Smooth muscle cell (in vitro differentiated cells): ENCODE measurements at regions not wholly inside any gene's neighbourhood (a gene's known extent, or its start where the extent isn't known, plus 50 kb on each side); places are given as distances from the start of the nearest gene placed in this dataset.

Experiments
- DNase-seq: peaks from one replicate; lab custom pipeline; 2025; ENCODE audit not compliant: unreplicated experiment; lab: John Stamatoyannopoulos, UW
- H2AFZ ChIP-seq: fragments of 200-600 bp; sonication (generic); 2 replicates; pipeline ENCODE4 v1.6.0; 2016; ENCODE audit warnings: antibody characterized with exemption, low read depth, mild to moderate bottlenecking
- H3F3A ChIP-seq: fragments of 200-600 bp; sonication (generic); 2 replicates; pipeline ENCODE4 v1.6.0; 2017; ENCODE audit warnings: antibody characterized with exemption, low read depth
- H3K27ac ChIP-seq: fragments of 200-600 bp; sonication (generic); 2 replicates; pipeline ENCODE4 v1.5.1; 2016; ENCODE audit warnings: low read depth, mild to moderate bottlenecking
- H3K27me3 ChIP-seq: fragments of 200-600 bp; sonication (generic); 2 replicates; pipeline ENCODE4 v1.6.1; 2016; ENCODE audit warnings: low read depth, mild to moderate bottlenecking
- H3K36me3 ChIP-seq: fragments of 200-600 bp; sonication (generic); 2 replicates; pipeline ENCODE4 v1.5.1; 2016; ENCODE audit warnings: low read depth
- H3K4me1 ChIP-seq: fragments of 200-600 bp; sonication (generic); 2 replicates; pipeline ENCODE4 v1.5.1; 2016; ENCODE audit warnings: low read depth
- H3K4me2 ChIP-seq: fragments of 200-600 bp; sonication (generic); 2 replicates; pipeline ENCODE4 v1.6.0; 2016; ENCODE audit warnings: mild to moderate bottlenecking
- H3K4me3 ChIP-seq: fragments of 200-600 bp; sonication (generic); 2 replicates; pipeline ENCODE4 v1.5.1; 2016; ENCODE audit warnings: mild to moderate bottlenecking
- H3K79me2 ChIP-seq: fragments of 200-600 bp; sonication (generic); 2 replicates; pipeline ENCODE4 v1.6.0; 2016; ENCODE audit warnings: low read depth, mild to moderate bottlenecking
- H3K9ac ChIP-seq: fragments of 200-600 bp; sonication (generic); 2 replicates; pipeline ENCODE4 v1.6.0; 2016; ENCODE audit warnings: low read depth
- H3K9me3 ChIP-seq: fragments of 200-600 bp; sonication (generic); replicated peaks from 2 replicates; pipeline ENCODE4 v1.5.1; 2016; ENCODE audit warnings: low read depth
- H4K20me1 ChIP-seq: fragments of 200-600 bp; sonication (generic); 2 replicates; pipeline ENCODE4 v1.6.0; 2016; ENCODE audit warnings: low read depth
- WGBS: methylation state at CpG from one replicate; pipeline ENCODE4 v1.1.7; 2016; ENCODE audit warnings: low lambda C conversion rate; 5-methylcytosine and 5-hydroxymethylcytosine counted together
- TF ChIP-seq, protein P1 (sequence below): fragments of 200-600 bp; sonication (generic); IDR thresholded peaks from 2 replicates; pipeline ENCODE4 v1.5.1; 2017; ENCODE audit warnings: borderline replicate concordance, mild to moderate bottlenecking, antibody characterized with exemption; ENCODE audit not compliant: insufficient read depth, poor library complexity, severe bottlenecking

DNA sequence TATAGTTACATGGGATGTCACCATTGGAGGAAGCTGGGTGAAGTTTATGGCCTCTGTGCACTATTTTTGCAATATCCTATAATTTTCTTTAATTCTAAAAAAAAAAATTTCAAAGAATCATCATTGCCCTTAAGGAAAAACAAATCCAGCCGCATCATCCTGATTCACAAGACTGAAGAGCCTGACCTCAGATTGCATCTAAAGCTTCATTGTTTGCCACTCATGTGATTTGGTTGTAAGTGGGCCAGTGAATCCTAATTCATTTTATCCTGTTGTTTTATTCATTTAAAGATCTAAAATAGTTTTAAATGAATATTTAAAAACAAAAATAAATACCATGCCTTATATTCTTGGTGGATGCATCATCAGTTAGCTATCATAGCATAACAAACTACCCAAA, 504.5 kb downstream of the TBC1D4 start:
- no peak for DNase-seq
- Histone ChIP-seq H3K79me2 (no peaks in the 10 kb centered on the region), H3K9ac (no peak overlapping the region), H4K20me1 (no peaks in the 10 kb centered on the region), H2AFZ (no peak overlapping the region), H3K4me2 (no peak overlapping the region), H3K27ac (no peak overlapping the region), H3K27me3 (peaks cover 4% of the 10 kb centered on the region), H3K4me1 (no peaks in the 10 kb centered on the region), H3K4me3 (no peak overlapping the region), H3F3A (no peaks in the 10 kb centered on the region), H3K36me3 (no peaks in the 10 kb centered on the region), H3K9me3 (no peaks in the 10 kb centered on the region)
- 96% methylated on average over 1 of the region's 1 CpG for WGBS
- TF ChIP-seq, protein P1, sequence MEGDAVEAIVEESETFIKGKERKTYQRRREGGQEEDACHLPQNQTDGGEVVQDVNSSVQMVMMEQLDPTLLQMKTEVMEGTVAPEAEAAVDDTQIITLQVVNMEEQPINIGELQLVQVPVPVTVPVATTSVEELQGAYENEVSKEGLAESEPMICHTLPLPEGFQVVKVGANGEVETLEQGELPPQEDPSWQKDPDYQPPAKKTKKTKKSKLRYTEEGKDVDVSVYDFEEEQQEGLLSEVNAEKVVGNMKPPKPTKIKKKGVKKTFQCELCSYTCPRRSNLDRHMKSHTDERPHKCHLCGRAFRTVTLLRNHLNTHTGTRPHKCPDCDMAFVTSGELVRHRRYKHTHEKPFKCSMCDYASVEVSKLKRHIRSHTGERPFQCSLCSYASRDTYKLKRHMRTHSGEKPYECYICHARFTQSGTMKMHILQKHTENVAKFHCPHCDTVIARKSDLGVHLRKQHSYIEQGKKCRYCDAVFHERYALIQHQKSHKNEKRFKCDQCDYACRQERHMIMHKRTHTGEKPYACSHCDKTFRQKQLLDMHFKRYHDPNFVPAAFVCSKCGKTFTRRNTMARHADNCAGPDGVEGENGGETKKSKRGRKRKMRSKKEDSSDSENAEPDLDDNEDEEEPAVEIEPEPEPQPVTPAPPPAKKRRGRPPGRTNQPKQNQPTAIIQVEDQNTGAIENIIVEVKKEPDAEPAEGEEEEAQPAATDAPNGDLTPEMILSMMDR: no peak

DNA sequence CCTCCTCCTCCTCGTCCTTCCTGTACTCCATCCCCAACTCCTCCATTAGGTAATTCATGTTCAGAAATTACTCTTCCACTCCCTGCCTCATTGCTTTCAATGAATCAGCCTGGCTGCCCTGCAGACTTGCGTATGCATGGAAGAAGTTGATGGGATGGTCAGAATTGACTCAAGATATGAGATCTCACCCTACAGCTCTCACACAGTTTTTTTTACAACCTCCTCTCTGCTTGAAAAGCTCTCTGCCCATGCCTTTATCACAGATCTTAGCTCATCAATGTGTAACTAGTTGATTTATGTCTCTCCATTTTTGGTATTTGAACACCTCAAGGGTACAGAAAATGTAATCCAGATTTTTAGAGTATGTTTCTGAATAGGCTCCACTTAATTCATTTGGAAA, 506.9 kb downstream of the TBC1D4 start:
- no peaks in the 10 kb centered on the region for H4K20me1 ChIP-seq
- no peaks in the 10 kb centered on the region for H3K79me2 ChIP-seq
- H3K4me2 ChIP-seq: no peak overlapping the region
- H3K4me3 ChIP-seq: no peak overlapping the region
- no peak for DNase-seq
- TF ChIP-seq, protein P1: no peak
- H3K27ac ChIP-seq: no peak overlapping the region
- WGBS: 73% methylated on average over 2 of the region's 2 CpGs
- H3K27me3 ChIP-seq: peaks cover 4% of the 10 kb centered on the region
- no peaks in the 10 kb centered on the region for H3K9me3 ChIP-seq
- H3K4me1 ChIP-seq: no peaks in the 10 kb centered on the region
- no peaks in the 10 kb centered on the region for H3F3A ChIP-seq
- no peak overlapping the region for H3K9ac ChIP-seq
- H2AFZ ChIP-seq: no peak overlapping the region
- H3K36me3 ChIP-seq: no peaks in the 10 kb centered on the region

DNA sequence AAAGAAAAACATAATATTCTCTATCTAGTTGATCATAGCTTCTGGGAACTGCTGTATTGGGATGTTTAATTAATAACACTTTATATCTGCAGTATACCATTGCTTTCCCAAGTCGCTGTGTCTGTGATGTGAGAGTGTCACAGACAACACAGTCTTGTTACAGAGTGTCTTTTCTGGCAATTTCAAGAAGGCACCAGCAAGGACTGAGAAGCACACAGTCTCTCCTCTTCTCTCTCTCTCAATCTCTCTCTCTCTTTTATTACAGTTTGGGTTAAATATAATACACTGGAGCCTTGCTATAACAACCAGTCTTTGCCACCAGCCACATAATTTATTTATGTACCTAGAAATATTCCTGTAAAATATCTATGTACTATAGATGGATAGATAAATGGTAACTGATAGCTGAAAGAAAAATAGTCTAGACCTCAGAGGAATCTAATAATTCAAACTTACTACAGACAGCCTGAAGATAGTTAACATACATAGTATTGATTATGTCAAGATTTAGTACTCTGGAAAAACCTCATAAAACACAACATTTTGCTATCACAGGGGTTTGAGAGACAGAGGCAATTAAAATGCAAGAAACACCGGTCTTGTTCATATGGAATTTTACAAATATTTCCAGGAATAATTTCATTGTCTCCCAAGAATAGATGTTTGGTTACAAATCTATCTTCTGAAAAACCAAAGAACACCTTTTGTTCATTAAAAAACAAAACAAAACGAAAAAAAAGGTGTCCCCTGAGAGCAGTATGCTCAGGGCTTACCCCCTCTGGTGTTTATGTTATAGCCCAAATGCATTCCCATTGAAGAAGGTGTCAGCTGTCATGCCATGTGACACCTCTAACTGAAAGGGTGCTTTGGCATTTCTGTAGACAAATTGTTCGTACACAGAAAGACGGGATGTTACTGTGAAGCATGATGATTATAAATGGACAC, 507.8 kb downstream of the TBC1D4 start:
- Histone ChIP-seq H3K27ac (no peak overlapping the region), H3F3A (no peaks in the 10 kb centered on the region), H3K4me1 (no peaks in the 10 kb centered on the region), H3K27me3 (peaks cover 4% of the 10 kb centered on the region), H4K20me1 (no peaks in the 10 kb centered on the region), H3K4me2 (no peak overlapping the region), H3K36me3 (no peaks in the 10 kb centered on the region), H3K9me3 (no peaks in the 10 kb centered on the region), H2AFZ (no peak overlapping the region), H3K79me2 (no peaks in the 10 kb centered on the region), H3K4me3 (no peak overlapping the region), H3K9ac (no peak overlapping the region)
- TF ChIP-seq, protein P1: no peak
- WGBS: 65% methylated on average over 5 of the region's 5 CpGs
- DNase-seq: no peak

DNA sequence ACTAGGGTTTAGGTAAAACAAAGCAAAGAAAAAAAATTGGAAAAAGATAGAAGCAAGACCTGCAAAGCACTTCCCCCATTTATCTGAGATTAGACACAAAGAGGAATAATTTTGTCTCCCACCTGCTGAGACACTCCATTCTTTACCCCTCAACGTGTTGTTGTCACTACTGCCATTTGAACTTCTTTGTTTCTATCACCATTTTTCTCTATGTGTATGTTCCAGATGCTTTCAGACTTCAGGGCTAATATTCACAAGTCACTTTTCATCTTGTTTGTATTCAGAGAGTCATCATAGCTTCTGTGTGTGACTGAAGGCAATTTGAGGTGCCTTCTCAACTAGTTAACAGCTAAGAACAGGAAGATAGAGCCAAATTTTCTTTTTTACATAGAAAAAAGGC, 512.5 kb downstream of the TBC1D4 start:
- no peak overlapping the region for H3K27ac ChIP-seq
- 47% methylated on average over 1 of the region's 1 CpG for WGBS
- no peaks in the 10 kb centered on the region for H3K36me3 ChIP-seq
- no peaks in the 10 kb centered on the region for H3K9me3 ChIP-seq
- no peaks in the 10 kb centered on the region for H3K79me2 ChIP-seq
- H3K4me2 ChIP-seq: no peak overlapping the region
- no peak overlapping the region for H3K4me3 ChIP-seq
- TF ChIP-seq, protein P1: no peak
- H2AFZ ChIP-seq: no peak overlapping the region
- no peaks in the 10 kb centered on the region for H3F3A ChIP-seq
- H4K20me1 ChIP-seq: no peaks in the 10 kb centered on the region
- no peak for DNase-seq
- no peaks in the 10 kb centered on the region for H3K4me1 ChIP-seq
- H3K9ac ChIP-seq: no peak overlapping the region
- H3K27me3 ChIP-seq: peaks cover 14% of the 10 kb centered on the region
